Ectodermal cell (in vitro differentiated cells): ENCODE measurements at regions not wholly inside any gene's neighbourhood (a gene's known extent, or its start where the extent isn't known, plus 50 kb on each side); places are given as distances from the start of the nearest gene placed in this dataset.

Source experiments
- H3K27ac ChIP-seq: 2 replicates; pipeline ENCODE4 v1.7.0; 2013; ENCODE audit warnings: mild to moderate bottlenecking, low read depth, low read length; ENCODE audit not compliant: insufficient read depth, poor library complexity, severe bottlenecking
- H3K27me3 ChIP-seq: 2 replicates; pipeline ENCODE4 v1.7.0; 2013; ENCODE audit warnings: mild to moderate bottlenecking, low read length; ENCODE audit not compliant: insufficient read depth, control insufficient read depth, poor library complexity, severe bottlenecking
- H3K36me3 ChIP-seq: one replicate; pipeline ENCODE4 v1.7.0; 2013; ENCODE audit warnings: low read length; ENCODE audit not compliant: control insufficient read depth, insufficient read depth
- H3K4me1 ChIP-seq: one replicate; pipeline ENCODE4 v1.7.0; 2013; ENCODE audit warnings: low read length; ENCODE audit not compliant: control insufficient read depth, insufficient read depth
- H3K4me3 ChIP-seq: 2 replicates; pipeline ENCODE4 v1.7.0; 2013; ENCODE audit warnings: low read depth, low read length, control low read depth; ENCODE audit not compliant: insufficient read depth
- H3K9me3 ChIP-seq: 2 replicates; pipeline ENCODE4 v1.7.0; 2013; ENCODE audit warnings: mild to moderate bottlenecking, low read length, moderate library complexity; ENCODE audit not compliant: control insufficient read depth
- WGBS, 2 experiments: methylation state at CpG; one replicate each; pipeline ENCODE4 v1.1.7; 2013; ENCODE audit warnings: missing lambda C conversion rate in 2 of 2; 5-methylcytosine and 5-hydroxymethylcytosine counted together

DNA sequence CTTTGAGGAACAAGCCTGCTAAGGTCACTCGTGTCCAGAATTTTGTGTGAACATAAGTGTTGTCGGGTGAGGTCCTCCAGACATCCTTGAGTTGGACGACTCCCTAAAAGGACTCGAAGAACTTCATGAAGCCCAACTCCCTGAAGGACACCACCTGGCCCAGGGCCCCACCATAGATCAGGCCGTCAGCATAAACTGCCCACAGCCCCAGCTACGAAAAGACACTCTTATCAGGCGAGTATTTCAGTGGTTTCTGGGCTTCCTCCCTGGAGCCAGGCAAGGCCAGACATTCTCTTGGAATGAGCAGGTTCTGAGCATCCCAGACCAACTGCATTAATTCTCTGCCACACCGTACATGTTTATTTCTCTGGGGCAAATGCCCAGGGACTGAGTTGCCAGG is 170.1 kb downstream of the IGLL1 start:
- H3K4me3 ChIP-seq: no peak overlapping the region
- H3K9me3 ChIP-seq: no peaks in the 10 kb centered on the region
- no peaks in the 10 kb centered on the region for H3K27me3 ChIP-seq
- H3K27ac ChIP-seq: no peak overlapping the region
- no peaks in the 10 kb centered on the region for H3K36me3 ChIP-seq
- 88 to 90% methylated on average over 8 of the region's 8 CpGs for WGBS, 2 experiments
- peaks cover 5% of the 10 kb centered on the region for H3K4me1 ChIP-seq

DNA sequence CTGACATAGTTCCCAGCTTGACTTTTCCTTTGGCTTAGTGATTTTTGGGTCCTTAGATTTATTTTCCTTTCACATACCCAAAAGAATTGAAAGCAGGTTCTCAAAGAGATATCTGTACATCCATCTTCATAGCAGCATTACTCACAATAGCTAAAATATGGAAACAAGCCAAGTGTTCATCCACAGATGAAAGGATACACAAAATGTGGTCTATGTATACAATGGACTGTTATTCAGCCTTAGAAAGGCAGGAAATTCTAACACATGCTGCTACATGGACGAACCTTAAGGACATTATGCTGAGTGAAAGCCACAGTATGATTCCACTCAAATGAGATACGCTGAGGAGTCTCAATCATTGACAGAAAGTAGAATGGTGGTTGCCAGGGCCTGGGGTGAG is 171.8 kb downstream of the IGLL1 start:
- Histone ChIP-seq H3K27me3 (no peaks in the 10 kb centered on the region), H3K27ac (no peak overlapping the region), H3K9me3 (no peaks in the 10 kb centered on the region), H3K36me3 (no peaks in the 10 kb centered on the region), H3K4me3 (no peak overlapping the region), H3K4me1 (peaks cover 10% of the 10 kb centered on the region)
- 65 to 71% methylated on average over 2 of the region's 2 CpGs for WGBS, 2 experiments

DNA sequence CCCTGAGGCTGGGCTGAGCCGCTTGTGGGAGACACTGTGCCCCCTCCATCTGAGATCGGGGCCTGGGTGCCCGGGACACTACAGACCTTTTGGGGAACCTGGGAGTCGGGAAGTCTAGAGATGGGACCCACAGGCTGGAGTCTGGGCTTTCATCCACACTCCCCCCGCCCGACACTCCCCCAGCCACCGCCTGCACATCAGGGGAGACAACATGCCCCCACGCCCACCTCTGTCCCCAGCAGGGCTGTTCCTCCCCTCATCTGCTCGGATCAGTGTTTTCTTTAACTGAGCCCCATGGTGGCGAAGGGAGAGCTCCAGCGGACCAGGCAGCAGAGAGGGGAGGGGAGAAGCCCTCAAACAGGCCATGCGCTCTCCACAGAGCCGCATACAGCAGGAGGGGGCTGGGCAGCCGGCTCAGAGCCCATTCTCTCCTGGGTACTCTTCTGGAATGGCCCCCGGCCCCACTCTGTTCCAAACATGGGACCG is 174.7 kb downstream of the IGLL1 start:
- WGBS, 2 experiments: 43 to 46% methylated on average over 15 to 16 of the region's 16 CpGs
- Histone ChIP-seq H3K4me1 (peaks cover 14% of the 10 kb centered on the region), H3K4me3 (no peak overlapping the region), H3K9me3 (no peaks in the 10 kb centered on the region), H3K27ac (no peak overlapping the region), H3K27me3 (peaks cover 5% of the 10 kb centered on the region), H3K36me3 (no peaks in the 10 kb centered on the region)

DNA sequence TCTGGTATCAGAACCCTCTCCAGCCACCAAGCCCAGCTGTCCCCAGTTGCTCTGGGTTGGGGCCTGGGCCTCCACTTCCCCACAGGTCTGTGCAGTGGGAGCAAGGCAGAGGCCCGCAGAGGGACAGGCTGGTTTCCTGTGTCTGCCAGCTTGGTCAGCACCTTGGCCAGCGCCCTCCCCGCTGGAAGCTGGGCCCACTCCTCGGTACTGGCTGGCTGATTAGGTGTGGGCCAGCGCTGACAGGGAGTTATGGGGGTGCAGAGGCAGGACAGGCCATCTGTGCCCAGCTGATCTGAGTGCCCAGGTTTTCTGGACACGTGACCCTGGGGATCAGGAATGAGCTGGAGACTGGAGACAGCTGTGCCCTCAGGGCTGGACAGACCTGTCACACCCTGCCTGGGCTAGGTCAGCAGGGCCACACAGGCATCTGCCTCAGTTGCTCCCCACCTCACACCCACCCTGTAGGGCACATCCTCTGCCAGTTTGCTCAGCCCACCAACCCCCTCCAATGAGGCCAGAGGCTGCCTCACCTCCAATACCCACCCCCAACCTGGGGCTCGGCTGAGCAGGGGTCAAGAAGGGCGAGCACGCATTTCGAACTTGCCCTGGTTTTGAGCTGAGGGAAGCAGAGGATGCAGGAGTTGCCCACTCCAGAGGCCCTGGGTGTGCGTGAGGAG is 175.3 kb downstream of the IGLL1 start:
- Histone ChIP-seq H3K36me3 (no peaks in the 10 kb centered on the region), H3K27ac (no peak overlapping the region), H3K4me3 (no peak overlapping the region), H3K4me1 (peaks cover 14% of the 10 kb centered on the region), H3K27me3 (peaks cover 5% of the 10 kb centered on the region), H3K9me3 (no peaks in the 10 kb centered on the region)
- WGBS, 2 experiments: 61 to 63% methylated on average over 11 of the region's 11 CpGs

DNA sequence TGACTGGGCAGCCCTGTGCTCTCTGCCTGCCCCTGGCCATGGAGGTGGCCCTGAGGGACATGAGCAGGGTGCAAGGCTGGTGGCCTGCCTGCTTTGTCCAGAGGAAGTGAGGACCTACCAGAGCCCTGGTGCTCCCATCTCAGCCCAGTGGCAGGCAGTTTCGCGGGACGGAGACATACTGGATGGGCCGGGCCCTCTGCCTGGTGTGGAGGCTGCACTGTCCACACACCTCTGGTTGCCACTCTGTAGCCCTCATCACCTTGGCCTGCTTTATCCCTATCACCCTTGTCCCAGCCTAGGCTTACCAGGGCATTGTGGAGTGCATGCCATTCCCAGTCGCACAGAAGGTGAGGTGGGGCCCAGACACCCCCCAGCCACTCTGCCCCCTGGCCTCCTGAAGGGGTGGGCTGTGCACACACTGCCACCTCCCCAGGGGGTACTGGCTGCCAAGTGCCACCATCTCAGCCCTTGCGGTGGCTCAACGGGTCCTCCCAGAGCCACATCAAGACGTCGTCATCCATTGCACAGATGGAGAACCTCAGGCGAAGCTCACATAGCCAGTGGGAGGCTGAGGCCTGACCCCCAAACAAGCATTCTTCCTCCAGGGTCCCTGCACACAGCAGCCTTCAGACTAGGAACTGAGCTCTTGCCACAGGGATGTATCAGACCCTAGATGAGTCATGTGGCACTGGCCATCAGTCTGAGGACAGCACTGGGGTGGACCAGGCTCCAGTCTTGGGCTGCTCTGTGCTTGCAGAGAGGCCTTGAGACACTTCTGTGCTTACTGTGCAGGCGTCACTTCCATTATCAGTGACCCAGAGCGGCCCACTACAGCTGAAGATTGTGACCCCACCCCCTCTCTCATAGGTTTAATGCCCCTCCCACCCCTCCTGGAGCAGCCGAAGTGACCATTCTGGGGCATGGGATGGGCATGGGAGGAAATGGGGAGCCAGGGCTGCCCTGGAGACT is 176.1 kb downstream of the IGLL1 start:
- no peaks in the 10 kb centered on the region for H3K9me3 ChIP-seq
- WGBS, 2 experiments: 93 to 94% methylated on average over 13 of the region's 13 CpGs
- H3K27ac ChIP-seq: no peak overlapping the region
- no peak overlapping the region for H3K4me3 ChIP-seq
- peaks cover 5% of the 10 kb centered on the region for H3K27me3 ChIP-seq
- no peaks in the 10 kb centered on the region for H3K36me3 ChIP-seq
- H3K4me1 ChIP-seq: peaks cover 14% of the 10 kb centered on the region

DNA sequence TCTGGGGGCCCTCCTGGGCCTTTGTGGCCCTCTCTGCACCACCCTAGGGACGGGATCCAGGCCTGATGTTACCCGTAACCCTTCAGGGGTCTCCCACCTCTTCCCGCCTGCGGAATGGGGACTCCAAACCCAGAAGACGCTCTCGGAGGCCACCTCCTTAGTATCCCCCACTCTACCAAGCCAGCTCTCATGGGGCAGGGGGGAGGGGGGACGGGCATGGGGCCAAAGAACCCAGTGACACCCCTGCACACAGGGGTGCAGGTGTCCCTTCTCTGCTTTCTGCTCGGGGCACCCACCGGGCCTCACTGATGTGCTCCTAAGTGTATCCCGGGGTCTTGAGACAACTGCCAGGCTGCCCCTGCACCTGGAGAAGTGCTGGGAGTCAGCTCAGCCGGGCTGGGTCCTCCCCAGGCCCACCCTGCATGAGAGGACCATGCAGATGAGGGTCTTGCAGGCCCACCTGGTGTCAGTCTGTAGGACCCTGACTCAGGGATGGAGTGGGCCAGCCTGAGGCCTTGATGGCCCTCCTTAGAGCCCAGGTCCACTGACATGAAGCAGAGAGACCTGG is 176.9 kb downstream of the IGLL1 start:
- peaks cover 5% of the 10 kb centered on the region for H3K27me3 ChIP-seq
- H3K27ac ChIP-seq: no peak overlapping the region
- H3K36me3 ChIP-seq: no peaks in the 10 kb centered on the region
- H3K4me1 ChIP-seq: peaks cover 19% of the 10 kb centered on the region
- no peaks in the 10 kb centered on the region for H3K9me3 ChIP-seq
- WGBS, 2 experiments: 89 to 91% methylated on average over 11 of the region's 11 CpGs
- peak overlapping the region; percentile 32 for H3K4me3 ChIP-seq

DNA sequence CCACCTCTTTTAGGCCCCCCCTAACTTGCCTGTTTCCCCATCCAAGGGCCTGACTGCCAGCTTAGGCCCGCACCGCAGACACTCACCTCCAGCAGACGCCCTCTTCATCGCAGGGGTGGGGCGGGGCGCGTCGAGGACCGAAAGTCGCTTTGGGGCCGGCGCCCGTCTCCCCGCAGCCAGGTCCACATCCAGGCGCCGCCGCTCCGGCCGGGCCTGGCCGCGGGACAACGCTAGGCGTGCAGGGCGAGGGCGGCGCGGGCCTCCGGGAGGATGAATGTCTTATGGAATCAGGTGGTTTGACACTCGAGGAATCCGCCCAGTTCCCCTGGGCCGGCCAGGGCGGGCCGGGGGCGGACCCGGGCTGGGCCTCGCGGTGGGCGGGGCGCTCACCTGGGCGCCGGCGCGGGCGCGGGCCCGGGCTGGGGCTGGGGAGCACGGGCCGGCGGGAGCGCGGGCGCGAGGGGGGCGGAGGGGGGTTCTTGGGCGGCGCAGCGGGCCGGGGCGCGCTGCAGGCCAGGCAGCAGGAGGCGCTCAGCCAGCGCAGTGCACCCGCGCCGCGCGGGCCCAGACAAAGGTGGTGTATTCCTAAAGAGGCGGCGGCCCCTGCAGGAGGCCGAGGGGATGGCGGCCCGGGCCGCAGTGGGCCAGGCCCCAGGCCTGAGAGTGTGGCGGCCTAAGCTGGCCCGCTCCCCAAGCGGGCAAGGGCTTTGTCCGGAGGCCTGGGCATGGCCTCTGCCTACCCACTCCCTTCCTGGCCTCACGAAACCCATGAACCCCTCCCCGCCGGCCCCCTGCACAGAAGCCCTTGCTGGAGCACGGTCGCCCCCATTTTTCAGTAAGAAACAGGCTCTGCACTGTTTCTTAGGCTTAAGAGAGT is 177.6 kb downstream of the IGLL1 start:
- H3K36me3 ChIP-seq: no peaks in the 10 kb centered on the region
- H3K4me3 ChIP-seq: peak overlapping the region; percentile 50
- peaks cover 19% of the 10 kb centered on the region for H3K4me1 ChIP-seq
- H3K27ac ChIP-seq: no peak overlapping the region
- peaks cover 5% of the 10 kb centered on the region for H3K27me3 ChIP-seq
- WGBS, 2 experiments: 4% methylated on average over 82 of the region's 82 CpGs
- no peaks in the 10 kb centered on the region for H3K9me3 ChIP-seq

DNA sequence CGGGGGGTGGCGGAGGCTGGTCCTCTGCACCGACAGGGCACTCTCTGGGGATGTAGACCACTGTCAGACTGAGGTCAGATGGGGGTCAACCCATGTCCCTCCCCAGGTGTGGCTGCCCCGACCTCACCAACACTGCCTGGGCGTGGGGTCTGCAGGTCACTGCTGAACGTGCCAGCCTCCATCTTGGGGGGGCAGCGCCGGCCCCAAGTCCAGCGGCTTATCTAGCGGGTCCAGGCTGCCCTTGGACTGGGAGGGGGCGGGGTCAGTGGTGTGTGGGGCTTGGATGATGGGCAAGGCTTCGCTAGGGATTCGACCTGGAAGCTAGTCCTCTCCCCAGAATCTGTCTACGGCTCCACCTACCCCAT is 178.2 kb downstream of the IGLL1 start:
- peaks cover 5% of the 10 kb centered on the region for H3K27me3 ChIP-seq
- H3K36me3 ChIP-seq: no peaks in the 10 kb centered on the region
- no peak overlapping the region for H3K27ac ChIP-seq
- H3K9me3 ChIP-seq: no peaks in the 10 kb centered on the region
- peaks cover 19% of the 10 kb centered on the region for H3K4me1 ChIP-seq
- H3K4me3 ChIP-seq: peak overlapping the region; percentile 50
- WGBS, 2 experiments: 49 to 52% methylated on average over 14 of the region's 14 CpGs

DNA sequence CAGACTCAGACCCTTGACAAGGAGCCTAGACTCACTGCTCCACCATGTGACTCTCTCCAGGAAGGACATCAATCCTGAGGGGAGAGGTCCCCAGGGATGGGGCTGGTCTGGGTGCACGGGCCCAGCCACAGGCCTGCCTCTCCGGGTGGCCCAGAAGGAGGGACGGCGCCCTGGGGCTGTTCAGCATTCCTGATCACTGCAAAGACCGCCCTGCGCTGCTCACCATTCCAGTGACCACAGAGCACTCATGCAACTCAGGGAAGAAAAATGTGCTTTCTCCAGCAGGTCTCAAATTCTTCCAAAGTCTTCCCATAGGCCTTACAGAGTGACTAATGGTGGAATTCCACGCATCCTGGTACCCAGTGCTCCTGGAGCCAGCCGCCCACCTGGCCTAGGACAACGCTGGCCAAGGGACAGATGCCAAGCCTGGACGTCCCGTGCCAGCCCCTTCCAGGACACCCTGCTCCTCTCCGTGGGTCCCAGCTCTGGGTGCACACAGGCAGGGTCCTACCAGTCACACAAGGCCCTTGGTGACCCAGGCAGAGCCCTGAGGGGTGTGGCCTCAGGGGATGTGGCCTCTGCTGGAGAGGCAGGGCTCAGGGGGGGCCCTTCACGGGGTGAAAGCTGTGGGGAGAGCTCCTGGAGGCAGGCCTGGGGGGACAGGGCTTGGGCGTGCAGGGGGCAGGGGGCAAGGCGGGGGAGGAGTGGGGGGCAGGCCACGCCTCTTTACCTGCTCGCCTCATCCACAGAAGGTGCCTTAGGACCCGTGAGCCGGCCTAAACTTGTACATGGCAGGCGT is 178.8 kb downstream of the IGLL1 start:
- Histone ChIP-seq H3K27ac (no peak overlapping the region), H3K27me3 (peaks cover 5% of the 10 kb centered on the region), H3K9me3 (no peaks in the 10 kb centered on the region), H3K4me1 (peaks cover 19% of the 10 kb centered on the region), H3K36me3 (no peaks in the 10 kb centered on the region), H3K4me3 (no peak overlapping the region)
- 86 to 89% methylated on average over 20 of the region's 20 CpGs for WGBS, 2 experiments
